ENCODE measurements at regions not wholly inside any gene's neighbourhood (a gene's known extent, or its start where the extent isn't known, plus 50 kb on each side); places are given as distances from the start of the nearest gene placed in this dataset.

GRCh38 chr4:37160653-37161052, 83.9 kb upstream of the NWD2 start:
- Histone ChIP-seq H3K4me3 (no peak overlapping the region), H3K4me1 (no peaks in the 10 kb centered on the region), H3K9me3 (no peaks in the 10 kb centered on the region), H3K36me3 (ENCODE audit: low read depth, missing control alignments) (no peaks in the 10 kb centered on the region), H3K27me3 (no peaks in the 10 kb centered on the region), H3K27ac (no peak overlapping the region)
- TF ChIP-seq CTCF (IDR thresholded peaks at IDR 0.05) (no peak), POLR2A (IDR thresholded peaks at IDR 0.05) (no peak)
- no peak for DNase-seq
- WGBS, 2 donors = 85 to 86% methylated on average over 8 of the region's 8 CpGs
- intact Hi-C loops (cut with DNase I; ENCODE audit: low total_unique reads) = no loop called here

GRCh38 chr4:37165844-37166243, 78.7 kb upstream of the NWD2 start:
- no peak for DNase-seq
- intact Hi-C loops (cut with DNase I; ENCODE audit: low total_unique reads) = no loop called here
- Histone ChIP-seq H3K9me3 (no peaks in the 10 kb centered on the region), H3K27me3 (no peaks in the 10 kb centered on the region), H3K36me3 (ENCODE audit: low read depth, missing control alignments) (no peaks in the 10 kb centered on the region), H3K4me1 (no peaks in the 10 kb centered on the region), H3K4me3 (no peak overlapping the region), H3K27ac (no peak overlapping the region)
- 80 to 90% methylated on average over 3 of the region's 3 CpGs for WGBS, 2 donors
- TF ChIP-seq CTCF (IDR thresholded peaks at IDR 0.05) = no peak
- TF ChIP-seq POLR2A (IDR thresholded peaks at IDR 0.05) = no peak

GRCh38 chr4:37169956-37170355, 74.6 kb upstream of the NWD2 start:
- Histone ChIP-seq H3K27ac (no peak overlapping the region), H3K9me3 (no peaks in the 10 kb centered on the region), H3K4me3 (no peak overlapping the region), H3K4me1 (no peaks in the 10 kb centered on the region), H3K36me3 (ENCODE audit: low read depth, missing control alignments) (no peaks in the 10 kb centered on the region), H3K27me3 (no peaks in the 10 kb centered on the region)
- intact Hi-C loops (cut with DNase I; ENCODE audit: low total_unique reads) = no loop called here
- 82 to 87% methylated on average over 5 of the region's 5 CpGs for WGBS, 2 donors
- no peak for DNase-seq
- TF ChIP-seq CTCF (IDR thresholded peaks at IDR 0.05) (no peak), POLR2A (IDR thresholded peaks at IDR 0.05) (no peak)

- Histone ChIP-seq H3K9me3 (no peaks in the 10 kb centered on the region), H3K27ac (no peak overlapping the region), H3K4me1 (no peaks in the 10 kb centered on the region), H3K4me3 (no peak overlapping the region), H3K27me3 (no peaks in the 10 kb centered on the region), H3K36me3 (ENCODE audit: low read depth, missing control alignments) (no peaks in the 10 kb centered on the region)
- DNase-seq = peak; percentile 59
- 63 to 64% methylated on average over 10 of the region's 10 CpGs for WGBS, 2 donors
- TF ChIP-seq POLR2A (IDR thresholded peaks at IDR 0.05) (no peak), CTCF (IDR thresholded peaks at IDR 0.05) (peak in 1 of 3 experiments; percentile 29)
- intact Hi-C loops (cut with DNase I; ENCODE audit: low total_unique reads) = no loop called here
Measured at GRCh38 chr4:37188100-37188499, 56.4 kb upstream of the NWD2 start.

Small RNA genes lying in the stretch of these regions (microRNA-seq; reads per million reads assigned to microRNA genes)
- 0 reads per million in 2 donors for gene MIR1255B1 (ENCODE audit: borderline number of aligned reads in 2 of 2, borderline replicate concordance in 1 of 2)
